WI38 (cell line): ENCODE measurements at regions not wholly inside any gene's neighbourhood (a gene's known extent, or its start where the extent isn't known, plus 50 kb on each side); places are given as distances from the start of the nearest gene placed in this dataset.
"Not testable (repeated sequence)": the region's sequence is repeated elsewhere in the genome, so short reads cannot be mapped to it uniquely, and the experiment has no call there.

Experiments
- H3K4me3 ChIP-seq: 2 replicates; pipeline ENCODE4 v1.5.1; 2011; ENCODE audit warnings: low read depth, mild to moderate bottlenecking, control low read depth, low read length
- CTCF ChIP-seq: IDR thresholded peaks from 2 replicates; pipeline ENCODE4 v1.5.1; 2012; ENCODE audit warnings: low read depth, mild to moderate bottlenecking, control low read depth, low read length

DNA sequence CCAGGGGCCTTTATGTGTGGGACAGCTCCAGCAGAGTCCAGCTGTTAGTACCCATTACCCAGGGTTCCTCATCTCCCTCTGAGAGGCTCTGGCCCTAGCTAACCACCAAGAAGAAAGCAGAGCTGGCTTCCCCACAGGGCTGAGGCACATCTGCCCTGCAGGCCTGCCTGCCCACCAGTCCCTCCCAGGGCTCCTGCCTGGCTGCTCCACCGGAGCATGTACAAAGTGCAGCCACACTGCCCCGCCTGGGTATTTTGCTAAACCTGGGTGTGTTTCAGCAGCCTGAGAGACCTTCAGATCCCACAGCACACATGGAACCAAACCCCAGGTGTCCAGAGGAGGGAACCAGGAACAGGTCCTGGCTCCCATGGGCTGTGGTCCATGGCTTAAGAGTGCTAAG is 500.4 kb upstream of the KLHL4 start:
- no peak overlapping the region for H3K4me3 ChIP-seq
- TF ChIP-seq CTCF = no peak

- not testable (repeated sequence) for H3K4me3 ChIP-seq
Observed at GRCh38 chrX:87033115-87033514, 484.5 kb upstream of the KLHL4 start.

DNA sequence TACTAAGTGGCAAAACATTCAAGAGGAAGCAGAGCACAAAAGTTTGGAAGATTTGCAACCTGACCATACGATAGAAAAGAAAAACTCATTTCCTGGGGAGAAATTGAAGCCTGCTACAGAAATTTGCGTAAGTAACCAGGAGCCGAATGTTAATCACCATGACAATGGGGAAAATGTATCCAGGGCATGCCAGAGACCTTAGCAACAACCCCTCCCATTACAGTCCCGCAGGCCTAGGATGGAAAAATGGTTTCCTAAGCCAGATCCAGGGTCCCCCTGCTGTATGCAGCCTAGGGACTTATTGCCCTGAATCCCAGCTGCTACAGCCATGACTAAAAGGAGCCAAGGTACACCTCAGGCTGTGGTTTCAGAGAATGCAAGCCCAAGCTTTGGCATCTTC is 472.2 kb upstream of the KLHL4 start:
- TF ChIP-seq CTCF = no peak
- H3K4me3 ChIP-seq = no peak overlapping the region

- TF ChIP-seq CTCF = no peak
- H3K4me3 ChIP-seq = no peak overlapping the region
Observed at GRCh38 chrX:87049567-87049966, 468.0 kb upstream of the KLHL4 start.

GRCh38 chrX:87063642-87064041 is 454.0 kb upstream of the KLHL4 start:
- no peak overlapping the region for H3K4me3 ChIP-seq
- TF ChIP-seq CTCF = no peak

DNA sequence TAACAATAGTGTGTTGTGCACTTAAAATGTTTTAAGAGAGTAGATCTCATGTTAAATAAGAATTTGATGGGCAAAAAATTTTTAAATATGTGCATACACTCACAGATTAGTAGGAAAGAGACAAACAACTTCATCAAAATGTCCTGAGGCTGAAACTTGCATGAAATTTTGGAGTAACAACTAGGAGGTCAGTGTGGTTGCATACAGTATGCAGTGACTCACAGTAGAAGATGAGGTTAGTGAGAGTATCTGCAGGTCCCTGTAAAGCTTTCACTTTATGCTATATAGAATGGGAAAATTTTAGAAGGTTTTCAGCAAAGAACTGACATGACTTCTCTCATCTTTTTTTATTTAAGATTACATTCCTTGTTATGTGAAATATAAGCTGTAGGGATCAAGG is 453.1 kb upstream of the KLHL4 start:
- H3K4me3 ChIP-seq = no peak overlapping the region
- no peak for TF ChIP-seq CTCF

GRCh38 chrX:87067795-87068369 is 449.7 kb upstream of the KLHL4 start:
- TF ChIP-seq CTCF = no peak
- H3K4me3 ChIP-seq = no peak overlapping the region

DNA sequence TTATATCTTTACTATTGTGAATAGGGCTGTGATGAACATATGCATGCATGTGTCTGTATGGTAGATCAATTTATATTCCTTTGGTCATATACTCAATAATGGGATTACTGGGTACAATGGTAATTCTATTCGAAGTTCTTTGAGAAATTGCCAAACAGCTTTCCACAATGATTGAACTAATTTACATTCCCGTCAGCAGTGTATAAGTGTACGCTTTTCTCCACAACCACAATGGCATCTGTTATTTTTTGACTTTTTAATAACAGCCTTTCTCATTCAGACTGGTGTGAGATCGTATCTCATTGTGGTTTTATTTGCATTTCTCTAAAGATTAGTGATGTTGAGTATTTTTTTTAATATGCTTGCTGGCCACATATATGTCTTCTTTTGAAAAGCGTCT is 439.4 kb upstream of the KLHL4 start:
- no peak overlapping the region for H3K4me3 ChIP-seq
- no peak for TF ChIP-seq CTCF
